ENCODE measurements at regions not wholly inside any gene's neighbourhood (a gene's known extent, or its start where the extent isn't known, plus 50 kb on each side); places are given as distances from the start of the nearest gene placed in this dataset.

DNA sequence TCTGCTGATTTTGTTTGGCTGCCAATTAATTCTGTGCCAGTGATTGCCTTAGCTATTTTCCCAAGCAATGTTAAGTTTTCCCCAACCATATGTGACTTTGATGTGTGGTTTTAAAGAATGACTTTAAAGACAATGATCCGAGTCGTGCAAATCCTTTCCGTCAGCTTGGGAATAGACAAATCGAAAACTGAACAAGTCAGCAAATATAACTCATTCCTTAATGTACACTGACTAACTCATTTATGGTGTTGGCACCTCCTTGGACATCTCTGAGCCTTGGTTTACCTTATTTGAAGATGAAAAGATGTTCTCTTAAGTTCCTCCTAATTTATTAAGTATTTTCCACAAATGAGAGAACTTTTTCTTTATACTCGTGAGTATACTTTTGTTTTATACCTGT is 249.4 kb upstream of the SLCO3A1 start:
- H3K27ac ChIP-seq = no peak overlapping the region
- Mint-ChIP-seq H3K9me3 (no peaks in the 10 kb centered on the region), H3K27me3 (ENCODE audit: insufficient read depth, low read depth) (no peaks in the 10 kb centered on the region), H3K27ac (no peak overlapping the region), H3K4me1 (no peaks in the 10 kb centered on the region), H3K4me3 (no peak overlapping the region), H3K36me3 (no peaks in the 10 kb centered on the region)
- H2AFZ ChIP-seq (replicated peaks) = no peak overlapping the region
- no peaks in the 10 kb centered on the region for H3K9me3 ChIP-seq (ENCODE audit: low read depth)
- H3K4me2 ChIP-seq = no peak overlapping the region
- no peak for DNase-seq (ENCODE audit: low spot score)
- H3F3A ChIP-seq (ENCODE audit: low read depth) = no peaks in the 10 kb centered on the region
- no peak overlapping the region for H3K4me3 ChIP-seq
- H3K36me3 ChIP-seq = no peaks in the 10 kb centered on the region
- H3K79me2 ChIP-seq (ENCODE audit: low read depth) = no peaks in the 10 kb centered on the region
- no peaks in the 10 kb centered on the region for H4K20me1 ChIP-seq (ENCODE audit: low read depth)
- H3K9ac ChIP-seq = no peak overlapping the region
- H3K4me1 ChIP-seq = no peaks in the 10 kb centered on the region
- TF ChIP-seq, protein P1, sequence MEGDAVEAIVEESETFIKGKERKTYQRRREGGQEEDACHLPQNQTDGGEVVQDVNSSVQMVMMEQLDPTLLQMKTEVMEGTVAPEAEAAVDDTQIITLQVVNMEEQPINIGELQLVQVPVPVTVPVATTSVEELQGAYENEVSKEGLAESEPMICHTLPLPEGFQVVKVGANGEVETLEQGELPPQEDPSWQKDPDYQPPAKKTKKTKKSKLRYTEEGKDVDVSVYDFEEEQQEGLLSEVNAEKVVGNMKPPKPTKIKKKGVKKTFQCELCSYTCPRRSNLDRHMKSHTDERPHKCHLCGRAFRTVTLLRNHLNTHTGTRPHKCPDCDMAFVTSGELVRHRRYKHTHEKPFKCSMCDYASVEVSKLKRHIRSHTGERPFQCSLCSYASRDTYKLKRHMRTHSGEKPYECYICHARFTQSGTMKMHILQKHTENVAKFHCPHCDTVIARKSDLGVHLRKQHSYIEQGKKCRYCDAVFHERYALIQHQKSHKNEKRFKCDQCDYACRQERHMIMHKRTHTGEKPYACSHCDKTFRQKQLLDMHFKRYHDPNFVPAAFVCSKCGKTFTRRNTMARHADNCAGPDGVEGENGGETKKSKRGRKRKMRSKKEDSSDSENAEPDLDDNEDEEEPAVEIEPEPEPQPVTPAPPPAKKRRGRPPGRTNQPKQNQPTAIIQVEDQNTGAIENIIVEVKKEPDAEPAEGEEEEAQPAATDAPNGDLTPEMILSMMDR (IDR thresholded peaks at IDR 0.05) = no peak
- TF ChIP-seq EZH2 (IDR thresholded peaks at IDR 0.05) (no peak), EZH2phosphoT487 (IDR thresholded peaks at IDR 0.05) (no peak)
- no peaks in the 10 kb centered on the region for H3K27me3 ChIP-seq

DNA sequence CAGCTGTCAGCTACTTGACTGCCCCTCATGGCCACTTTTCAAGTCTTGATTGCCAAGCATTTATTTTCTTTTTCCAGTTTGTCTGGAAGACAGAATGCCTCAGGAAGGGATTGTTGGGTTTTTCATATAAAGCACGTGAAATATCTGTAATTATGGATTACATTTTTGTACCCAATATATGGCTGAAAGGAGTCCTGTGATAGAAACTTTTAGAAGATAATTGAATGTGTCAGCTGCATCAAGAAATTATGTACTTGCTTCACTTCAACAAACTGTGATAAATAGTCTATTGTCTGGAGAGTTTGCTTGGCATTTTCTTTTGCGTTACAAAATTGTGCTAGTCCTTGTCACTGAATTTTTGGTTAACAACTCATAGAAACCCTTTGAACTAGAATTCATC is 247.9 kb upstream of the SLCO3A1 start:
- H3K27me3 ChIP-seq = no peaks in the 10 kb centered on the region
- no peak overlapping the region for H3K9ac ChIP-seq
- no peaks in the 10 kb centered on the region for H3K27me3 Mint-ChIP-seq (ENCODE audit: insufficient read depth, low read depth)
- no peaks in the 10 kb centered on the region for H4K20me1 ChIP-seq (ENCODE audit: low read depth)
- DNase-seq (ENCODE audit: low spot score) = no peak
- H3K79me2 ChIP-seq (ENCODE audit: low read depth) = no peaks in the 10 kb centered on the region
- no peak for TF ChIP-seq EZH2 (IDR thresholded peaks at IDR 0.05)
- TF ChIP-seq, protein P1 (IDR thresholded peaks at IDR 0.05) = no peak
- no peak for TF ChIP-seq EZH2phosphoT487 (IDR thresholded peaks at IDR 0.05)
- H3K4me3 Mint-ChIP-seq = no peak overlapping the region
- no peaks in the 10 kb centered on the region for H3K36me3 ChIP-seq
- H3F3A ChIP-seq (ENCODE audit: low read depth) = no peaks in the 10 kb centered on the region
- H3K4me1 Mint-ChIP-seq = peaks cover 4% of the 10 kb centered on the region
- H3K27ac ChIP-seq = no peak overlapping the region
- H3K9me3 ChIP-seq (ENCODE audit: low read depth) = no peaks in the 10 kb centered on the region
- no peaks in the 10 kb centered on the region for H3K9me3 Mint-ChIP-seq
- H3K4me1 ChIP-seq = no peaks in the 10 kb centered on the region
- H3K36me3 Mint-ChIP-seq = no peaks in the 10 kb centered on the region
- H3K4me2 ChIP-seq = no peak overlapping the region
- no peak overlapping the region for H3K27ac Mint-ChIP-seq
- H3K4me3 ChIP-seq = no peak overlapping the region
- H2AFZ ChIP-seq (replicated peaks) = no peak overlapping the region

GRCh38 chr15:91609231-91609630 is 244.3 kb upstream of the SLCO3A1 start:
- no peaks in the 10 kb centered on the region for H3K79me2 ChIP-seq (ENCODE audit: low read depth)
- no peaks in the 10 kb centered on the region for H3K9me3 ChIP-seq (ENCODE audit: low read depth)
- H3K4me2 ChIP-seq = no peak overlapping the region
- no peaks in the 10 kb centered on the region for H3K9me3 Mint-ChIP-seq
- H4K20me1 ChIP-seq (ENCODE audit: low read depth) = no peaks in the 10 kb centered on the region
- no peak overlapping the region for H2AFZ ChIP-seq (replicated peaks)
- no peak overlapping the region for H3K9ac ChIP-seq
- no peak overlapping the region for H3K4me3 ChIP-seq
- peaks cover under 1% of the 10 kb centered on the region for H3K4me1 ChIP-seq
- H3K27me3 ChIP-seq = no peaks in the 10 kb centered on the region
- no peak overlapping the region for H3K27ac Mint-ChIP-seq
- peaks cover 12% of the 10 kb centered on the region for H3K4me1 Mint-ChIP-seq
- no peak overlapping the region for H3K27ac ChIP-seq
- H3K4me3 Mint-ChIP-seq = no peak overlapping the region
- no peaks in the 10 kb centered on the region for H3K27me3 Mint-ChIP-seq (ENCODE audit: insufficient read depth, low read depth)
- H3K36me3 Mint-ChIP-seq = no peaks in the 10 kb centered on the region
- no peak for TF ChIP-seq EZH2 (IDR thresholded peaks at IDR 0.05)
- TF ChIP-seq, protein P1 (IDR thresholded peaks at IDR 0.05) = no peak
- no peak for TF ChIP-seq EZH2phosphoT487 (IDR thresholded peaks at IDR 0.05)
- no peaks in the 10 kb centered on the region for H3F3A ChIP-seq (ENCODE audit: low read depth)
- H3K36me3 ChIP-seq = no peaks in the 10 kb centered on the region
- DNase-seq (ENCODE audit: low spot score) = no peak

Measured in neural progenitor cell (in vitro differentiated cells).